ENCODE measurements at regions not wholly inside any gene's neighbourhood (a gene's known extent, or its start where the extent isn't known, plus 50 kb on each side); places are given as distances from the start of the nearest gene placed in this dataset.

- TF ChIP-seq, protein P1, sequence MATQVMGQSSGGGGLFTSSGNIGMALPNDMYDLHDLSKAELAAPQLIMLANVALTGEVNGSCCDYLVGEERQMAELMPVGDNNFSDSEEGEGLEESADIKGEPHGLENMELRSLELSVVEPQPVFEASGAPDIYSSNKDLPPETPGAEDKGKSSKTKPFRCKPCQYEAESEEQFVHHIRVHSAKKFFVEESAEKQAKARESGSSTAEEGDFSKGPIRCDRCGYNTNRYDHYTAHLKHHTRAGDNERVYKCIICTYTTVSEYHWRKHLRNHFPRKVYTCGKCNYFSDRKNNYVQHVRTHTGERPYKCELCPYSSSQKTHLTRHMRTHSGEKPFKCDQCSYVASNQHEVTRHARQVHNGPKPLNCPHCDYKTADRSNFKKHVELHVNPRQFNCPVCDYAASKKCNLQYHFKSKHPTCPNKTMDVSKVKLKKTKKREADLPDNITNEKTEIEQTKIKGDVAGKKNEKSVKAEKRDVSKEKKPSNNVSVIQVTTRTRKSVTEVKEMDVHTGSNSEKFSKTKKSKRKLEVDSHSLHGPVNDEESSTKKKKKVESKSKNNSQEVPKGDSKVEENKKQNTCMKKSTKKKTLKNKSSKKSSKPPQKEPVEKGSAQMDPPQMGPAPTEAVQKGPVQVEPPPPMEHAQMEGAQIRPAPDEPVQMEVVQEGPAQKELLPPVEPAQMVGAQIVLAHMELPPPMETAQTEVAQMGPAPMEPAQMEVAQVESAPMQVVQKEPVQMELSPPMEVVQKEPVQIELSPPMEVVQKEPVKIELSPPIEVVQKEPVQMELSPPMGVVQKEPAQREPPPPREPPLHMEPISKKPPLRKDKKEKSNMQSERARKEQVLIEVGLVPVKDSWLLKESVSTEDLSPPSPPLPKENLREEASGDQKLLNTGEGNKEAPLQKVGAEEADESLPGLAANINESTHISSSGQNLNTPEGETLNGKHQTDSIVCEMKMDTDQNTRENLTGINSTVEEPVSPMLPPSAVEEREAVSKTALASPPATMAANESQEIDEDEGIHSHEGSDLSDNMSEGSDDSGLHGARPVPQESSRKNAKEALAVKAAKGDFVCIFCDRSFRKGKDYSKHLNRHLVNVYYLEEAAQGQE (IDR thresholded peaks at IDR 0.05; ENCODE audit: low read depth), result no peak
- TF ChIP-seq, protein P2, sequence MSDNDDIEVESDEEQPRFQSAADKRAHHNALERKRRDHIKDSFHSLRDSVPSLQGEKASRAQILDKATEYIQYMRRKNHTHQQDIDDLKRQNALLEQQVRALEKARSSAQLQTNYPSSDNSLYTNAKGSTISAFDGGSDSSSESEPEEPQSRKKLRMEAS (IDR thresholded peaks at IDR 0.05), result no peak
- TF ChIP-seq EP300 (IDR thresholded peaks at IDR 0.05; ENCODE audit: borderline replicate concordance), result no peak
Observed at GRCh38 chr17:77728871-77729270, 229.6 kb upstream of the TNRC6C start.

Measured in Ishikawa (cell line).